ENCODE measurements at regions not wholly inside any gene's neighbourhood (a gene's known extent, or its start where the extent isn't known, plus 50 kb on each side); places are given as distances from the start of the nearest gene placed in this dataset.
"Not testable (repeated sequence)": the region's sequence is repeated elsewhere in the genome, so short reads cannot be mapped to it uniquely, and the experiment has no call there.

DNA sequence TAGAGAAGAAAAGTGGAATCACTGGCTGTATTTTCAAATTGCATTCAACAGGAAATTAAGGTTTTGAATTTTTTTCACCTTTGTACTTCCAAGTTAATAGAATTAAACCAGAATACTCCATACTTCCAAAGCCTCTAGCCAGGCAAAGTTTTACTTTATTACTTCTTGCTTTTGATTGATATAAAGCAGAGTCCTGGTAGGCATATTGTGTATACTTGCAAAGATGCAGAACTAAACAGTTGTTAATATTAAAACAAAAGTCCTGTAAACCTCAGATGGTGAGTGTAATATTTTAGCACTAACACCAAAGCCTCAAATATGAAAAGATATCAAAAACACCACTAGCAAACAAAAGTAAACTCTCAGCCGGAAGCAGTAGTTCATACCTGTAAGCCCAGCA is 107.2 kb upstream of the C2CD4B start:
- DNase-seq = no peak

DNA sequence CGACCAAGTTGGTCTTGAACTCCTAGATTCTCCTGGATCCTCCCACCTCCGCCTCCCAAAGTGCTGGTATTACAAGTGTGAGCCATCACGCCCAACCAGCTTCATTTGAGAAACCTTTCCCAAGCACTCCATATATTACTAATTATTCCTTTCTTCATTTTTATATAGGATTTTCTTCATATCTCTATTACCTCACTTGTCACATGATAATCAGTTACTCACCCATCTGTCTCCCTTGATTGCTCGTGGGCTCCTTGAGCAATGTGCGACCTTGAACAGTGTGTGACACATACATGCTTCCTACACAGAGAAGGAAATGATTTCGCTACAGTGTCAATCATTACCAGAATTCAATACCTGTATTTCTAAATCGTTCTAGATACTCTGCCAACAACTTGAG is 110.7 kb upstream of the C2CD4B start:
- no peak for DNase-seq

GRCh38 chr15:62277816-62278394 is 112.8 kb upstream of the C2CD4B start:
- DNase-seq = peak in 1 of 2 experiments; percentile 20

- DNase-seq = no peak
Measured at GRCh38 chr15:62278534-62278933, 113.4 kb upstream of the C2CD4B start.

DNA sequence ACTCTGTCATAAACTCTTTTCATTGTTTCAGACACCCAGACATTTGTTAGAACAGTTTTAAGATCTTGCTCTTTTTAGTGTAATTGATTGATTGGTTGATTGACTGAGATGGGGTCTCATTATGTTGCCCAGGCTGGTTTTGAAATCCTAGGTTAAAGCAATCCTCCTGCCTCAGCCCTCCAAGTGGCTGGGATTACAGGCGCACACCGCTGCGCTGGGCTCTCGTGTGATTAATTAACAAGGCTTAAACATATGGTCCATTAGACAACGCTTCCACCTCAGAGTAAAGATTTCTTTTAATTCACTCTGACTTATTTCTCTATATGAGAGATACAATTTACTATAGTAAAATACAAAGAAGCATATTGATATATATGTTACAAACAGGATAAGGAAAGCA is 114.0 kb upstream of the C2CD4B start:
- no peak for DNase-seq

DNA sequence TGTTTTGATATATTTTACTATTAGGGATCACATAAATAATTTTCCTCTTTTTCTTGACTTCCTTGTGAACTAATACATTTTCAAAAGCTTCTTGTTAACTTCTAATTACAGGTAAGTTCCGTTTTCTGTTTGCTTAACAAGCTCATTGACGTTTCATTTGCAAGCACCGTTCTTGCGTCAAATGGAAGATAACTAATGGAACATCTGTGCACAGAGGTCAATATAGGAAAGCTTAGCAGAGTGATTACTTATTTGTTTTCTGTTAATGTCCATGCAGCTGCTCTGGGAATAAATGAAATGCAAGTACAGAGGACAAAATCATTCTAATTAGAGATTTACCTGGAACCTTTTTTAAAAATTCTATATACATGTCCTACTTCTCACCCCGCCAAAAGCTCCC is 115.5 kb upstream of the C2CD4B start:
- DNase-seq = peak in 1 of 2 experiments; percentile 2

GRCh38 chr15:62281801-62282200 is 116.7 kb upstream of the C2CD4B start:
- DNase-seq = not testable (repeated sequence)

- DNase-seq = peak; percentile 34 to 55
Measured at GRCh38 chr15:62287066-62287857, 122.2 kb upstream of the C2CD4B start.

- no peak for DNase-seq
Measured at GRCh38 chr15:62288361-62289017, 123.4 kb upstream of the C2CD4B start.

- no peak for DNase-seq
Measured at GRCh38 chr15:62291262-62291661, 126.2 kb upstream of the C2CD4B start.

DNA sequence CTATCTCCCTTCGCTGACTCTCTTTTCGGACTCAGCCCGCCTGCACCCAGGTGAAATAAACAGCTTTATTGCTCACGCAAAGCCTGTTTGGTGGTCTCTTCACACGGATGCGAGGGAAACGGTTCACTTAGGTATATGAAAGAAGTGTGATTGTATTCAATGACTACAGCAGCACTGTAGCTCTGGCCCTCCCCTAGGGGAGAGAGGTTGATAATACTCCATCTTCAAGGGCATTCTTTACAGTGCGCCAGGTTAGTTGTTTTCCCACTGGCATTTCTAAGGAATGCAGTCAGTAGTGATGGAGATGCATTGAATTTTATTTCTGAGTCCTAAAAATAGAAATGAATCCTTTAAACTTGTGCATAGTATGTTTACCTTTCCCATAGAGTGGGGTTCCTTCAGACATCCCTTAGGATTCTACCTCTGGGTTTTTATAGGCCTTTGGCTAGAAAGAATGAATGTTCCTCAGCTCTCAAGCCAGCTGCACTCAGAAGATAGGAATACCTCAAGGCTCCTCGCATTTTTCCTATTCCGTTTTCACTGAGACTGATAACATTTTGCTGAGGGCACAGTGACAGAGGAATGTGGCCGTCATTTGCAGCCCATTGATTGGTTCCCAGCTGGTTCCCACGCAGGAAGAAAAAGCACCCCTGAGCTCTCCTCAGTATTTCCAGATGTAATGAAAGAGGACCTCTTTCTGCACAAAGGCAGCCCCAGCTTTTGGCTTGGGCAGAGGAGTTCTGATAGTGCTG is 131.8 kb upstream of the C2CD4B start:
- peak in 1 of 2 experiments; percentile 31 for DNase-seq

DNA sequence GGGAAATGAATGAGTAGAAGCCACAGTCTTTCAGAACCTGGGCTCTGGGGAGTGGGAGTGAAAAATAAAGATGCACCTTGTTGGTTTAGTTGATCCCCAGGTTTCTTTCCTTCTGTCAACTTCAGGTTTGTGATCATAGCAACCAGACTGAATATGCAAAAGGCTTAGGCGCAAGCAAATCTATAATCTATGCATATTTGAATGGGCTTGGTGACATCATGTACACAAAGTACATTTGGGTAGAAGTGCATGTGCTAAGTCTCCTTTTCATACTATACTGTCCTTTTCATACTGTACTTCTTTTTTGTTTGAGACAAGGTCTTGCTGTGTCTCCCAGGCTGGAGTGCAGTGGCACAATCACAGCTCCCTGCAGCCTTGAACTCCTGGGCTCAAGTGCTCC is 132.4 kb upstream of the C2CD4B start:
- DNase-seq = peak; percentile 84 to 90

DNA sequence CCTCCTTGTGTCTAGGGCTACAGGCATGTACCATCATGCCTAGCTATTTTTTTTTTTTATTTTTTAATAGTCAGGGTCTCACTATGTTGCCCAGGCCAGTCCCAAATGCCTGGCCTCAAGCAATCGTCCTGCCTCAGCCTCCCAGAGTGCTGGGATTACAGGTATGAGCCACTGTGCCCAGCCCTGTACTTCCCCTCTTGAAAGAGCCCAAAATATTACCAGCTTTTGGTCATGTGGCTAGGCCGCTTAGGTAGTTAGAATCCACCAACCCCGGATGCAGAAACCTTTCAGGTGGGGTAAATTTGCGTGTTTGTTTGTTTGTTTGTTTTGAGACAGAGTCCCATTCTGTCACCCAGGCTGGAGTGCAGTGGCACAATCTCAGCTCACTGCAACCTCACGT is 132.8 kb upstream of the C2CD4B start:
- DNase-seq = no peak

- DNase-seq = no peak
Measured at GRCh38 chr15:62298811-62299210, 133.7 kb upstream of the C2CD4B start.

DNA sequence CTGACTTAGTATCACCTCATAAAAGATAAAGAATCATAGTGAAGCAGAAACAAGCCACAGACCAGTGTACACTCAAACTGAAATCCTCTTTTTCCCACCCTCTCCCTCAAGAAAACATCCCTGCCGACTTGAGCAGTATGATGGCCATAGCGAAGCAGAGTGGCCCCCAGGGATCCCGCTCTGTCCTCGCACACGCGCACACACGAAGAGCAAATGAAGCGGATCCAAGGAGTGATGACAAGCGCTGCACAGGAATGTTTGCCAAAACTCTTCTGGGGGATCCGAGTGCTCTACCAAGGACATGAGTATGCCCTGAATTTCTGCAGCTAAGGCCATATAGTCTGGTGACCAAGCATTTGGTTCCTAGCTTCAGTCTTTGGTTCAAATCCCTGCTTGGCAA is 134.5 kb upstream of the C2CD4B start:
- DNase-seq = no peak

DNA sequence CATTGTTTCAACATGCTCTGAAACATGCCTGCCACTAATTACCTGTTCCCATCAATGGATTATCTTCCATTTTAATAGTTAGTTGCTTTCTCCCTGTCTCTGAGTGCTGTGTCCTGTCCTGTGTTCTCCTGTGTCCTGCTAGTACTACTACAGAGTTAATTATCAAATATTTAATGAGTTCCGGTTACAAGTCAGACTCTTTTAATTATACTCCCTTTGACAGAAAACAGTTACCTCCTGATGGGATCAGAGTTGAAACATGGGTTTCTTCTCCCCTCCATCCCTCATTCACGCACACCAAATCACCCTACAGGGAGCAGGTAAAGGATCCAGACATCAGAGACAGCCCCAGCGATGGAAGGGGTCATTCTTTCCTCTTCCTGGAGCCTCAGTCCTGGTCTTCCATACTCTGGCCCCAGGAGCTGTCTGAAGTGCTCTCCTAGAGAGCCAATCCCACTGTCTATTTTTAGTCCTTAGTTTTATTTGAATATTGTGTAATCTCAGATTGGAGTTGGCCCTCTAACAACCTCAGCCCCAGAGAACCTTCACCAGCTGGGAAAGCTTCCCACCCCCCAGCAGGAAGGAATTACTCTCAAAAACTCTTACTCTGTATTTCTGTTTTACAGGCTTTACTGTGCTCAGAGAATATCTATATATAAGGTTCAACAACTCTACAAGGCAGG is 137.0 kb upstream of the C2CD4B start:
- peak in 1 of 2 experiments; percentile 8 for DNase-seq

- peak; percentile 87 to 93 for DNase-seq
Measured at GRCh38 chr15:62306851-62307504, 141.9 kb upstream of the C2CD4B start.

GRCh38 chr15:62307551-62307950 is 142.5 kb upstream of the C2CD4B start:
- no peak for DNase-seq

DNA sequence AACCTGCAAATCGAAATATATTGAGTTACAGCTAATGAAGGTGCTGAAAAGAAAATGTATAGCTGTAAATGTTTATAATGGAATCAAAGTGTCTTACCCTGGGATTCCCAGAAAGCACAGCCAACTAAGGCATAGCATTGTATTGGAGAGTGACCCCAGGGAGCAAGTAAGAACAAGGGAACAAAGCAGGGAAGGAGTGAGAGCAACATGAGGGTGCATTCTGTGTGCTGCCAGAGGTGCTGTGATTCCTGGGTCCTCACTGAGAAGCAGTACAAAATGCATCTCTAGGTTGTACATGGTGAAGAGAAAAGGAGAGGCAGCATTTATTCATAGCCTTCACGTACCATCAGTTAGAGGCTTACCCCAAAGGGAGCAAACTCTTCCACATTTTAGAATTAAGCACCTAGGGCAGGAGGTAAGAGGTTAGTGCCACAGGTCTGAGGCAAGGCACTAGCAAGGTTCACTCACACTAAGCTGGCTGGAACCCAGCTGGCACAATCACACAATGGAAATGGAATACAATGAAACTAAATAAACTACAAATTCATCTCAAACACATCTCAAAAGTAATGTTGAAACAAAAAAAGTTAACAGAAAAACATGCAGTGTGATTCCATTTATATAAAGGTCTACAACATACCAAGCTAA is 151.5 kb upstream of the C2CD4B start:
- DNase-seq = no peak

DNA sequence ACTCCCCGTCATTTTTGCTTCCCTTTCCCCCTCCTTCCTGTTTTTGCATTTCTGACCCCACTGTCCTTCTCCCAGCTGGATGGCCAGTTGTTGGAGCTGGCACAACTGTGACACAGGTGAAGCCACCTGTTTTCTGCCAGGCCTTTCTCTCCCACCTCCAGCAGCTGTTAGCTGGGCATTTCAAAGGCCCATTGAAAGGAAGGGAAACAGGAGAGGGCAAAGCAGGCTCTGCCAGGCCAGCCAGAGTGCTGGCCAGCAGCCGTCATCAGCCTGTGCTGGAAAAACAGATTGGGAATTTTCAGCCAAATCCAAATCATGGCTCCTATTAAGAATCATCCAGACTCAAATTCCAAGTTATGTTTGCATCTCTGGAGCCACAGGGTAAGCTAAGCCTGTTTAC is 155.2 kb upstream of the C2CD4B start:
- DNase-seq = no peak

- DNase-seq = no peak
Measured at GRCh38 chr15:62323353-62323890, 158.3 kb upstream of the C2CD4B start.

All from NCI-H526 (cell line).